Sigmoid colon (tissue), 4 donors: ENCODE measurements at regions not wholly inside any gene's neighbourhood (a gene's known extent, or its start where the extent isn't known, plus 50 kb on each side); places are given as distances from the start of the nearest gene placed in this dataset.

Experiments used
- CTCF ChIP-seq, 4 experiments: fragments of 450-650 bp in 3 of 4; fragments of 200-600 bp in 1 of 4; IDR thresholded peaks; one replicate each; pipeline ENCODE4 v1.5.1; 2016 to 2019; ENCODE audit warnings: antibody characterized with exemption in 4 of 4, mild to moderate bottlenecking in 3 of 4, moderate library complexity in 2 of 4
- POLR2A ChIP-seq, 2 donors: fragments of 450-650 bp; IDR thresholded peaks; one replicate each; pipeline ENCODE4 v1.6.1; 2016; ENCODE audit warnings: antibody characterized with exemption in 2 of 2, mild to moderate bottlenecking in 2 of 2, moderate library complexity in 2 of 2
- POLR2AphosphoS5 ChIP-seq, 4 donors: sonication (generic); formaldehyde crosslinking; IDR thresholded peaks; one replicate each; pipeline ENCODE4 v1.6.1; 2017; ENCODE audit warnings: antibody characterized with exemption in 4 of 4

DNA sequence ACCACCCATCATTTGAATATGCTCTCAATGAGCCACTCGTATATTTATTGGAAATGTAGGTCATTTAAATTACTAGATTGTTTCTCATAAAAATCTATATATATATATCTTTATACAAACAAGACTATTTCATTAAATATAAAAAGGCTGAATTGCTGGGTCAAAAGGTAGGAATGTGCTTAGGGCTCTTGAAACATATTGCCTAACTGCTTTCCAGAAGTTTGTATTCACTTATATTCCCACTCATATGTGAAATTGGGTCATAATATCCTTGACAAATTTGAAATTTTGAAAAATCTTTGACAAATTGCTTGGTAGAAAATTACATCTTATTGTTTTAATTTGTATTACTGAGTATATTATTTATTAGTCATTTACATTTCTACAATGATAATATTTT is 999.8 kb upstream of the CDH2 start:
- TF ChIP-seq POLR2A (IDR thresholded peaks at IDR 0.05) (no peak), CTCF (IDR thresholded peaks at IDR 0.05) (no peak), POLR2AphosphoS5 (IDR thresholded peaks at IDR 0.05) (peak in 1 of 4 donors; percentile 15)
